ENCODE measurements at regions not wholly inside any gene's neighbourhood (a gene's known extent, or its start where the extent isn't known, plus 50 kb on each side); places are given as distances from the start of the nearest gene placed in this dataset.

- peak in 2 of 3 experiments; percentile 54 to 80; a peak in 2 of 4 replicates for TF ChIP-seq CTCF (IDR thresholded peaks at IDR 0.05; ENCODE audit: control extremely low read depth in 1 of 3, insufficient read depth in 1 of 3, low read depth in 1 of 3, low read length in 3 of 3)
- no peak for TF ChIP-seq YY1 (IDR thresholded peaks at IDR 0.05; ENCODE audit: low read depth, low read length)
- TF ChIP-seq, protein P1, sequence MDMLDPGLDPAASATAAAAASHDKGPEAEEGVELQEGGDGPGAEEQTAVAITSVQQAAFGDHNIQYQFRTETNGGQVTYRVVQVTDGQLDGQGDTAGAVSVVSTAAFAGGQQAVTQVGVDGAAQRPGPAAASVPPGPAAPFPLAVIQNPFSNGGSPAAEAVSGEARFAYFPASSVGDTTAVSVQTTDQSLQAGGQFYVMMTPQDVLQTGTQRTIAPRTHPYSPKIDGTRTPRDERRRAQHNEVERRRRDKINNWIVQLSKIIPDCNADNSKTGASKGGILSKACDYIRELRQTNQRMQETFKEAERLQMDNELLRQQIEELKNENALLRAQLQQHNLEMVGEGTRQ (IDR thresholded peaks at IDR 0.05; ENCODE audit: low read length) = no peak
- no peak for TF ChIP-seq KDM4A (IDR thresholded peaks at IDR 0.05; ENCODE audit: low read depth, low read length, severe bottlenecking)
- no peak for TF ChIP-seq TBP (IDR thresholded peaks at IDR 0.05; ENCODE audit: low read depth, low read length)
- no peak for TF ChIP-seq HDAC2 (IDR thresholded peaks at IDR 0.05; ENCODE audit: borderline replicate concordance in 1 of 2, low read depth in 2 of 2, low read length in 2 of 2)
- TF ChIP-seq CHD1 (IDR thresholded peaks at IDR 0.05; ENCODE audit: low read depth, low read length) = no peak
- TF ChIP-seq SP4 (IDR thresholded peaks at IDR 0.05; ENCODE audit: low read length) = no peak
- no peak for TF ChIP-seq CBX5 (IDR thresholded peaks at IDR 0.05; ENCODE audit: low read depth, low read length)
- TF ChIP-seq SRF (IDR thresholded peaks at IDR 0.05; ENCODE audit: low read depth, low read length) = no peak
- TF ChIP-seq POLR2A (IDR thresholded peaks at IDR 0.05; ENCODE audit: control extremely low read depth in 1 of 2, low read depth in 2 of 2, low read length in 2 of 2) = no peak
Measured at GRCh38 chr6:145508107-145508506, 227.2 kb downstream of the EPM2A start.

Data from H1 (cell line).